ENCODE measurements at regions not wholly inside any gene's neighbourhood (a gene's known extent, or its start where the extent isn't known, plus 50 kb on each side); places are given as distances from the start of the nearest gene placed in this dataset.
A peak's percentile ranks its signal among the peaks of the same experiment; 100 is the strongest.

DNA sequence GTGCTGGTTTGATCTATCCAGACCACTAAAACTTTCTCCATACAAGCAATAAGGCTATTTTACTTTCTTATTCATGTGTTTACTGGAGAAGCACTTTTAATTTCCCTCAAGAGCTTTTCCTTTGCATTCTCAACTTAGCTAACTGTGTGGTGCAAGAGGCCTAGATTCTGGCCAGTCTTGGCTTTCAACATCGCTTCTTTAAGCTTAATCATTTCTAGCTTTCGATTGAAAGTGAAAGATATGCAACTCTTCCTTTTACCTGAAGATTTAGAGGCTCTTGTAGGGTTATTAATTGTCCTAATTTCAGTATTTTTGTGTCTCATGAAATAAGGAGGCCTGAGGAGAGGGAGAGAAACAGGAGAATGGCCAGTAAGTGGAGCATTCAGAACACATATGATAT is 234.8 kb upstream of the GADL1 start:
- ATAC-seq (no peak), DNase-seq (no peak)
- Mint-ChIP-seq H3K36me3 (ENCODE audit: low read depth) (no peaks in the 10 kb centered on the region), H3K27me3 (no peaks in the 10 kb centered on the region), H3K27ac (no peak overlapping the region), H3K4me3 (no peak overlapping the region), H3K4me1 (no peaks in the 10 kb centered on the region)
- H3K9me3 ChIP-seq (ENCODE audit: control insufficient read depth, low read length, poor library complexity, severe bottlenecking), result peaks cover 5% of the 10 kb centered on the region

DNA sequence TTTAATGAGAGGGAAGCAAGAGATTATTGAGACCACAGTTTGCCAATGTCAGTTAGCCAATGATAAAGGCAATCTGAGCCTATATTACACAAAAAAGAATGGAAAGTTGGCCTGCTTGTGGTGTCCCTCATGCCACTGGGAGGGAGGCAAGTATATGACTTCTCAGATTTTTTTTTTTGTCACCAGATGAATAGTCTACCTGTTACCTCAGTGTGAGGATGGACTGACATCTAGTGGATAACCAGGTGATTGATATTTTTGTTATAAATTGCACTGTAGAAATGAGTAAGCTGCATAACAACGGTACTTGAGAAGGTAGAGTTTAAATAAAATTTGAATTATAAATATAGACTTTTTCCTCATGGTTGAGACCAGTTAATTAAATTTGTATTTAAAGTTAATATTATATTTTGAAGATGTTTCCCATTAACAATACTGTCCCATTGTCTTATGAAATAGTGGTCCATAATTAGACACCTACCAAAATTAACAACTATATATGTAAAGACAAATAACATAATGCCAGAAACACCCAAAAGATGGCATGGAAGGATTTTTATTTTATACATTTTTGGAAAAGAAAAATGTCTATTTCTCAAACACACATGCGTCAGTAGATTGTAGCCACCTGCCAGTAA is 237.8 kb upstream of the GADL1 start:
- Mint-ChIP-seq H3K4me1 (no peaks in the 10 kb centered on the region), H3K4me3 (no peak overlapping the region), H3K27me3 (no peaks in the 10 kb centered on the region), H3K36me3 (ENCODE audit: low read depth) (no peaks in the 10 kb centered on the region), H3K27ac (no peak overlapping the region)
- H3K9me3 ChIP-seq (ENCODE audit: control insufficient read depth, low read length, poor library complexity, severe bottlenecking), result no peaks in the 10 kb centered on the region
- DNase-seq (no peak), ATAC-seq (peak; percentile 47)

DNA sequence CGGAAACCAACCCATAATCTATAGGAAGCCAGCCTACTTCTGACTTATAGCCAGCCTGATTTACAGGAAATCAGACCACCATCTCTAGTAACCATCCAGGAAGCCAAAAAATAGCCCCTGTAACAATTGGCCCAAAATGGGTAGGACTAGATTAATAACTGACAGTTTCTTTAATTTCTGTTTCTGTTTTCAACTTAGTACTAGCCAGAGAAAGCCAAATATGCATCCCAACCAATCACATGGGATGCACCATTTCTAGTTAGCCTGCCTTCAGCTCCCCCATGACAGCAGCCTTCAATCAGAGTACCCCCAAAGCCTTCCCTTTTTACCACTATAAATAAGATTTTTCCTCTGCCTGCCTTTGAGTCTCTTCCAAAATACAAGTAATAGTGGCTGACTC is 239.1 kb upstream of the GADL1 start:
- no peaks in the 10 kb centered on the region for H3K9me3 ChIP-seq (ENCODE audit: control insufficient read depth, low read length, poor library complexity, severe bottlenecking)
- no peaks in the 10 kb centered on the region for H3K27me3 Mint-ChIP-seq
- no peak overlapping the region for H3K4me3 Mint-ChIP-seq
- no peaks in the 10 kb centered on the region for H3K36me3 Mint-ChIP-seq (ENCODE audit: low read depth)
- DNase-seq (no peak), ATAC-seq (no peak)
- H3K27ac Mint-ChIP-seq, result no peak overlapping the region
- H3K4me1 Mint-ChIP-seq, result no peaks in the 10 kb centered on the region

DNA sequence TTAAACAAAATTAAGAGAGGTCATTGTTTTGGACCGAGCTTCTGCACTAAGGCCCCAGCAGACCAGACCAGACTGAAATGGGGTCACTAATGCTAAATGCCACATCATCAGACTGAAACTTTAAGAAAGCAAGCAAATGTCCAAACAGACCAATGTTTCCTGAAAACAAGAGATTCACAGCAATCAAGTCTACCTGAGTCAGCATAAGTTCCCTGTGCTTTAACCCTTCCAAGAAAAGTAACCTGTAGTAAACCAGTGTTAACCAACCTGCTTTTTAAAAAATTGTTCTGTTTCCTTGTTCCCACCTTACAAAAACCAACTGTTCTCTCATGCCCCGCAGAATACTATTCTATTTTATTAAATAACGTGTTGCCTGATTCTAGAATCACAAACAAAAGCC is 241.1 kb upstream of the GADL1 start:
- Mint-ChIP-seq H3K27me3 (no peaks in the 10 kb centered on the region), H3K27ac (no peak overlapping the region), H3K4me3 (no peak overlapping the region), H3K36me3 (ENCODE audit: low read depth) (no peaks in the 10 kb centered on the region), H3K4me1 (no peaks in the 10 kb centered on the region)
- no peaks in the 10 kb centered on the region for H3K9me3 ChIP-seq (ENCODE audit: control insufficient read depth, low read length, poor library complexity, severe bottlenecking)
- DNase-seq, result no peak
- no peak for ATAC-seq

DNA sequence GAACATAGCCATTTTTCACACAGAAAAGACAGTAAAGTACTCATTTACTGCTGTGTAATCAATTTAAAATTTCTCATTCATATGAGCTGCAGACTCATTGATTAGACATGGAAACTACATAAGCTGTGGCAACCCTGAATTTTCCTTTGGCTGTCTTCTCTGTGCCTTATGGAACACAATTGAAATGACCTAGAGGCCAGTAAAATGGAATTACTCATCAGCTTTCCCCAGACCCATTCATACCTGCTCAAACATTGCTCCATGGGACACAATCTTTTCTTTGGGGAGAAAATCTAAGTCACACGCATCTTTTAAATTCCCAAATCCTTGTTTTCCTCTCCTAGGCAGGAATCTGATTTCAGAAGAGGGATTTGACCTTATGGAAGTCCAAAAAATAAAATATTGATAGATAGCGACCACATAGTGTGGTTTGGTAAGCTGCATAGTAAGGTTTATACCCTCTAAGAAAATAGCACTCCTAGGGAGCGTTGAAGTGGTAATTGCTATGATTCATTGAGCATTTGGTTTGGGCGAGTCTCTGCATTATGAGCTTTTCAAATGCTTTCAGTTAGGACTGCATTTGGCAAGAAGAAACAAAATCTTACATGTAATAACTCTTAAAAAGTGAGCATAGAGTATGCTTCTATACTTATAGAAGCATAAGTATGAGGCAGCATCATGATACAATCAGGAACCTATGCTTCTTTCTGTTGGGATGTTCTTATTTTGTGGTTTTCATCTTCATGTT is 243.4 kb upstream of the GADL1 start:
- H3K27me3 Mint-ChIP-seq, result no peaks in the 10 kb centered on the region
- ATAC-seq, result no peak

DNA sequence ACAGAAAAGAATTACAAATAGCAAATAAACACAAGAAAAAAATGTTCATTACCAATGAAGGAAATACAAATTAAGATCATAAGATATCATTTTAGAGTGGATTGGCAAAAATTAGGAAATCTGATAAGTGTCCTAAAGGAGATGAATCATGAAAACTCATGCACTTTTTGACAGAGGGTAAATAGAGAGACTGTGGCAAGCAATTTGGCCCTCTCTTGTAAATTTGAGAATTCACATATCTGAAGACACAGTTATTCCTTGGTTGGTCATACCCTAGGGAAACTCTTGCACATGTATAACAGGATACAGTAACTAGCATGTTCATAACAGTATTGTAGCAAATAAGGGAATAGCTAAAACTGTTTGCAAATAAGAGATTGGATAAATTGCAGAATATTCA is 246.0 kb upstream of the GADL1 start:
- Mint-ChIP-seq H3K27me3 (no peaks in the 10 kb centered on the region), H3K36me3 (ENCODE audit: low read depth) (no peaks in the 10 kb centered on the region), H3K27ac (no peak overlapping the region), H3K4me3 (no peak overlapping the region), H3K4me1 (peaks cover 2% of the 10 kb centered on the region)
- no peaks in the 10 kb centered on the region for H3K9me3 ChIP-seq (ENCODE audit: control insufficient read depth, low read length, poor library complexity, severe bottlenecking)
- ATAC-seq (no peak), DNase-seq (no peak)

More for the DNA sequence above, 243.4 kb upstream of the GADL1 start:
- H3K36me3 Mint-ChIP-seq (ENCODE audit: low read depth), result no peaks in the 10 kb centered on the region
- H3K27ac Mint-ChIP-seq, result no peak overlapping the region
- no peak for DNase-seq
- no peaks in the 10 kb centered on the region for H3K9me3 ChIP-seq (ENCODE audit: control insufficient read depth, low read length, poor library complexity, severe bottlenecking)
- H3K4me1 Mint-ChIP-seq, result no peaks in the 10 kb centered on the region
- no peak overlapping the region for H3K4me3 Mint-ChIP-seq

DNA sequence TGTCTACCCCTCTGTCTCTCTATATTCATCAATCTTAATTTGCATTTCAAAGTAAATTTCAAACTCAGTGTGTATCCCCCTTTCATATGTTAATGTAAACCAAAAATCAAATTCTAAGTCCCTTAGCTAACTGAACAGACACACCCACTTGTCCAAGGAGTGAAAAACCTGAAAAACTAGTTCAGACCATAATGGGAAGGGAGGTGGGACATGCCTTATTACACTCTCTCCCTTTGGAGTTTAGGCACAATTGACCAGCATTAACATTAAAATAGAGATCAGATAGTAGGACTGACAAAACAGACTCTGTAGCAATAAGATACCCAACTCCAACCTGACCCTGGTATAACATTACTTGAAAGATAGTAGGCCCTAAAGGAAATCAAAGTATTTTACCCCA is 247.7 kb upstream of the GADL1 start:
- no peak for DNase-seq
- no peaks in the 10 kb centered on the region for H3K27me3 Mint-ChIP-seq
- no peak overlapping the region for H3K27ac Mint-ChIP-seq
- H3K4me3 Mint-ChIP-seq, result no peak overlapping the region
- ATAC-seq, result no peak
- H3K9me3 ChIP-seq (ENCODE audit: control insufficient read depth, low read length, poor library complexity, severe bottlenecking), result no peaks in the 10 kb centered on the region
- H3K36me3 Mint-ChIP-seq (ENCODE audit: low read depth), result no peaks in the 10 kb centered on the region
- H3K4me1 Mint-ChIP-seq, result peaks cover 2% of the 10 kb centered on the region

DNA sequence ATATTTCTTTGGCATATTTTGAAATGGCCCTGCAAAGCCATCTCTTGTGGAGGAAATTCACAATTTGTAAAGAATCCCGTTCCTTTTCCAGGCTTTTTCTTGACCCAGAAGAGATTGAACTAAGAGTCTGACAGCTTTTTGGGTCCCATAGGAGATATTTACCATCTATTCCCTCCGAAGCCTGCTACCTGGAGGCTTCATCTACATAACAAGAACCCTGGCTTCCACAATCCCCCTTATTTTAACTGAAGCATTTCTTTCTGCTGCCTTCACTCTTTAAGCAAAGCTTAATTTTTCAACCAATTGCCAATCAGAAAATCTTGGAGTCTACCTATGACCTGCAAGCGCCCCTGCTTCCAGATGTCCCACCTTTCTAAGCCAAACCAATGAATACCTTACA is 248.1 kb upstream of the GADL1 start:
- H3K36me3 Mint-ChIP-seq (ENCODE audit: low read depth), result no peaks in the 10 kb centered on the region
- DNase-seq (no peak), ATAC-seq (no peak)
- H3K9me3 ChIP-seq (ENCODE audit: control insufficient read depth, low read length, poor library complexity, severe bottlenecking), result no peaks in the 10 kb centered on the region
- peaks cover 2% of the 10 kb centered on the region for H3K4me1 Mint-ChIP-seq
- no peak overlapping the region for H3K27ac Mint-ChIP-seq
- no peak overlapping the region for H3K4me3 Mint-ChIP-seq
- no peaks in the 10 kb centered on the region for H3K27me3 Mint-ChIP-seq

DNA sequence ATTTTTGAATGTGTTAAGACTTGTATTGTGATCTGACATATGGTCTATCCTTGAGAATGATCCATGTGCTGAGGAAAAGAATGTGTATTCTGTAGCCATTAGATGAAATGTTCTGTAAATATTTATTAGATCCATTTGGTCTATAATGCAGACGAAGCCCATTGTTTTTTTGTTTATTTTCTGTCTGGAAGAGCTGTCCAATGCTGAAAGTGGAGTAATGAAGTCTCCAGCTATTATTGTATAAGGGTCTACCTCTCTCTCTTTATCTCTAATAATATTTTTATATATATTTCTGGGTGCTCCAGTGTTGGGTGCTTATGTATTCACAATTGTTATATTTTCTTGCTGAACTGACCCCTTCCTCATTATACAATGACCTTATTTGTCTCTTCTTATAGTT is 250.6 kb upstream of the GADL1 start:
- H3K27ac Mint-ChIP-seq, result no peak overlapping the region
- no peak overlapping the region for H3K4me3 Mint-ChIP-seq
- ATAC-seq (no peak), DNase-seq (no peak)
- H3K36me3 Mint-ChIP-seq (ENCODE audit: low read depth), result no peaks in the 10 kb centered on the region
- H3K9me3 ChIP-seq (ENCODE audit: control insufficient read depth, low read length, poor library complexity, severe bottlenecking), result no peaks in the 10 kb centered on the region
- peaks cover 2% of the 10 kb centered on the region for H3K4me1 Mint-ChIP-seq
- no peaks in the 10 kb centered on the region for H3K27me3 Mint-ChIP-seq

DNA sequence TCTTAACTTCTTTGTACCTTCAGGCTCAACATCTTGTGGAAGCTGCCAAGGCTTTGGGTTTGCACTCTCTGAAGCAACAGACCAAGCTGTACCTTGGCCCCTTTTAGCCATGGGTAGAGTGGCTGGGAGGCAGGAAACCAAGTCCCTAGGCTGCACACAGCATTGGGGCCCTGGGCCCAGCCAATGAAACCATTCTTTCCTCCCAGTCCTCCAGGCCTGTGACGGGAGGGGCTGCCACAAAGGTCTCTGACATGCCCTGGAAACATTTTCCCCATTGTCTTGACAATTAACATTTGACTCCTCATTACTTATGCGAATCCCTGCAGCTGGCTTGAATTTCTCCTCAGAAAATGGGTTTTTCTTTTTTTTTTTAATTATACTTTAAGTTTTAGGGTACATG is 253.1 kb upstream of the GADL1 start:
- Mint-ChIP-seq H3K27ac (no peak overlapping the region), H3K4me3 (no peak overlapping the region), H3K4me1 (peaks cover 2% of the 10 kb centered on the region), H3K27me3 (no peaks in the 10 kb centered on the region), H3K36me3 (ENCODE audit: low read depth) (no peaks in the 10 kb centered on the region)
- no peaks in the 10 kb centered on the region for H3K9me3 ChIP-seq (ENCODE audit: control insufficient read depth, low read length, poor library complexity, severe bottlenecking)
- ATAC-seq (no peak), DNase-seq (no peak)

DNA sequence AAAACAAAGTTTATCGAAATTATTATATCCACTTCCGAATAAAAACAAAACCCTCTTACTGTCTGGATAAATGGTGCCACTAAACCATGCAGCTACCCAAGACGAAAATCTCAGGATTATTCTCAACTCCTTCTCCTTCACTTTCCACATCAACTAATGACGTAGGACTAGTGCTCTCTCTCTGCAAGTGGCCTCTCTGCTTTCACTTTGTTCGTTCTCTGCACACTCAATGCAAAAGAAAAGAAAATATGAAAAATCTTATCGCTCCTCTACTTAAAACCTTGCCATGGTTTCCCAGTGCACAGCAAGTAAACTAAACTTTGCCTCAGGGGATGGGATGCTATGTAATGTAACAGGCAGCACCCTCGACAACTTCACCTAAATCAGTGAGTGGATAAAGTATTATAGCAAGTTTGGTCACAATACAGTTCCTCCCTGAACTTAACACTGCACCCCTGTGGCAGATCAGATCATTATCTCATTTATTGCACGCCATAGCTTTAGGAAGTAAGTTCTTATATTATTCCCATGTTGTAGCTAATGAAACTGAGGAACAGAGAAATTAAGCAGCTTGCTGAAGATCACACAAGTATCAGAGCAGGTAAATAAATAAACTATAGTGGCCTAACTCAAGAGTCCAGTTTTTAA is 262.7 kb upstream of the GADL1 start:
- Mint-ChIP-seq H3K27ac (no peak overlapping the region), H3K4me1 (peaks cover 9% of the 10 kb centered on the region), H3K27me3 (no peaks in the 10 kb centered on the region), H3K36me3 (ENCODE audit: low read depth) (peaks cover 2% of the 10 kb centered on the region), H3K4me3 (no peak overlapping the region)
- H3K9me3 ChIP-seq (ENCODE audit: control insufficient read depth, low read length, poor library complexity, severe bottlenecking), result no peaks in the 10 kb centered on the region
- ATAC-seq (no peak), DNase-seq (no peak)

DNA sequence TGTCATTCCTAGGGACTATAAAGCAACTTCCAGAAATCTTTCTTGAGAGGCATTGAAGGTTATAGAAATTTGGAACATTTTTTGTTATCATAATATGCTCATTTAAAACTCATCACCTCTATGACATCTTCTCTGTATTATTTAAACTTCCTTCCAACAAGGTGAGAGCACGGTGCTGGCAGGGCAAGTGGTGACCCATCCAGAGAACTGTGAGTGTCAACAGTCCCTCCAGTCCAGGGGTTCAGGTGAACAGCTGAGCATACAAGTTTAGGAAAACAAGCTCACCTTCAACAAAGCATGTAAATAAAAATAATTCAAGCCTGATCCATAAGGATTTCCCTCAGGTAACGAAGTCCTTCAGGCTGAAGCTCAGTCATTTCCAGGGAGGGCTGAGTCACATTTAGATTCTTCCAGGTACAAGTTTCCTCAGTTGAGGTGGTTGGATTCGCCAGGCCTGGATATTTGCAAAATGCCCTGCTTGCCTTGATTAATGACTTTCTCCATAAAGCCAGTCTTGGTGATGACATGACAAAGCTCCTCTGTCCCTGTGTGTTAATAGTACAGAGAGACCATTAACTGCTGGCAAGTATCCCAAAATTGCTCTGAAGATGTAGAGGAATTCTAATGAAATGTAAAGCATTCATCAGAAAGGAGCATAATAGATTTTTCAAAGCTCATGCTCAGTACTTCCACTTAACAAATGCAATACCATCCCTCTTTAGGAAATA is 263.6 kb upstream of the GADL1 start:
- H3K27ac Mint-ChIP-seq, result no peak overlapping the region
- H3K9me3 ChIP-seq (ENCODE audit: control insufficient read depth, low read length, poor library complexity, severe bottlenecking), result no peaks in the 10 kb centered on the region
- no peak for DNase-seq
- no peak overlapping the region for H3K4me3 Mint-ChIP-seq
- H3K27me3 Mint-ChIP-seq, result no peaks in the 10 kb centered on the region
- H3K36me3 Mint-ChIP-seq (ENCODE audit: low read depth), result peaks cover 2% of the 10 kb centered on the region
- ATAC-seq, result no peak
- peaks cover 9% of the 10 kb centered on the region for H3K4me1 Mint-ChIP-seq

DNA sequence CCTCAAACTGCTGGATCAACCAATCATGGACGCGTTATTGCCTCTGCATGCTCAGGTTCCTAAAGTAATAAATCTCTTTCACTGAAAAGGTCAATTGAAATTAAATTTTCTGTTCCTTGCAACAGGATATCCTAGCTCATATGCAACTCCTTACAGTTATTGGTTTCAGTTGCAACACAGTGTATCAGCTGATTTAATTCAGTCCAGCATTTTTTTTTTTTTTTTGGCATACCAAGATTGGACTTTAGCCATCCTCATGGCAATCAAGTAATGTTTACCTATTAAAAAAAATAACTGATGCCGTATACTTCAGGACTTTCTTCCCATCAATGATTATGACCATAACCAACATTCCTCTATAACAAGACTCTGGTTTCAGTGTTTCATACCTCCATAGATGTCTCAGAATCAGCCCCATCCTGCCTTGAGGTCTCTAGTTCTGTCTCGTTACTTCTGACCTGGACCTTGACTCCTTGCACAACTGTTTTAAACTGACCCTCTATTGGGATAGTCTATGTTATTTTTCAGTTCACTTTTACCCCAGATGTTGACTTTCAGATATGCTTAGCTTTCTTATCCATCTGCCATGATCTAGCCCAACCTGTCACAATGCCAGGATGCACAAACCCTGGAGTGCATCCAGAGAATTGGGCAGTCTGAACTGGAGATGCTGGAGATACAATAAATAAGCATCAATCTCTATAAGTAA is 265.0 kb upstream of the GADL1 start:
- no peaks in the 10 kb centered on the region for H3K9me3 ChIP-seq (ENCODE audit: control insufficient read depth, low read length, poor library complexity, severe bottlenecking)
- DNase-seq (no peak), ATAC-seq (no peak)
- Mint-ChIP-seq H3K27ac (no peak overlapping the region), H3K36me3 (ENCODE audit: low read depth) (peaks cover 2% of the 10 kb centered on the region), H3K4me3 (no peak overlapping the region), H3K4me1 (peaks cover 9% of the 10 kb centered on the region), H3K27me3 (no peaks in the 10 kb centered on the region)
